K562 (cell line): ENCODE measurements at regions not wholly inside any gene's neighbourhood (a gene's known extent, or its start where the extent isn't known, plus 50 kb on each side); places are given as distances from the start of the nearest gene placed in this dataset.

Source experiments
- CBFA2T2 ChIP-seq: fragments of 450-650 bp; conservative IDR thresholded peaks from 2 replicates; pipeline ENCODE4 v1.6.1; 2017; ENCODE audit warnings: mild to moderate bottlenecking
- CBFA2T3 ChIP-seq: fragments of 450-650 bp; IDR thresholded peaks from 2 replicates; pipeline ENCODE4 v1.6.1; 2017
- CTBP1 ChIP-seq: fragments of 450-650 bp; IDR thresholded peaks from 2 replicates; pipeline ENCODE4 v1.6.1; 2016; ENCODE audit warnings: borderline replicate concordance
- EZH2 ChIP-seq: IDR thresholded peaks from 2 replicates; pipeline ENCODE4 v1.6.1; 2012; ENCODE audit warnings: low read depth, mild to moderate bottlenecking, inconsistent platforms, low read length, borderline replicate concordance
- FIP1L1 ChIP-seq: fragments of 200-400 bp; formaldehyde crosslinking; IDR thresholded peaks from 2 replicates; pipeline ENCODE4 v1.6.1; 2018; ENCODE audit warnings: mild to moderate bottlenecking, low read depth, low read length; ENCODE audit not compliant: poor library complexity, severe bottlenecking
- HDAC8 ChIP-seq: fragments of 450-650 bp; IDR thresholded peaks from 2 replicates; pipeline ENCODE4 v1.6.1; 2016; ENCODE audit warnings: mild to moderate bottlenecking, missing genetic modification characterization, moderate library complexity, missing compliant biosample characterization
- HOXB6 ChIP-seq: fragments of 250-450 bp; sonication (Bioruptor Pico); IDR thresholded peaks from 2 replicates; pipeline ENCODE4 v1.5.1; 2022; ENCODE audit warnings: mild to moderate bottlenecking, borderline replicate concordance
- MCM2 ChIP-seq: fragments of 450-650 bp; IDR thresholded peaks from 2 replicates; pipeline ENCODE4 v1.6.1; 2017; ENCODE audit warnings: low read depth, mild to moderate bottlenecking
- NFIX ChIP-seq: fragments of 250-450 bp; sonication (Bioruptor Pico); IDR thresholded peaks from 2 replicates; pipeline ENCODE4 v1.4.0; 2020; ENCODE audit warnings: low read depth, mild to moderate bottlenecking, moderate library complexity
- RBM39 ChIP-seq: fragments of 200-400 bp; formaldehyde crosslinking; optimal IDR thresholded peaks from 2 replicates; pipeline ENCODE3; 2018; ENCODE audit warnings: low read depth, low read length
- SIN3B ChIP-seq: fragments of 450-650 bp; IDR thresholded peaks from 2 replicates; pipeline ENCODE4 v1.6.1; 2017; ENCODE audit warnings: low read depth, mild to moderate bottlenecking, moderate library complexity
- ZNF175 ChIP-seq: fragments of 200-800 bp; sonication (Bioruptor generic); IDR thresholded peaks from 2 replicates; pipeline ENCODE4 v1.6.1; 2016; ENCODE audit warnings: low read depth, mild to moderate bottlenecking, missing genetic modification characterization, missing compliant biosample characterization
- ZNF311 ChIP-seq: fragments of 250-450 bp; sonication (Bioruptor Pico); IDR thresholded peaks from 2 replicates; pipeline ENCODE4 v1.4.0; 2020; ENCODE audit warnings: mild to moderate bottlenecking, moderate library complexity
- ZNF431 ChIP-seq: sonication (generic); formaldehyde crosslinking; IDR thresholded peaks from 2 replicates; pipeline ENCODE4 v1.8.0; 2022; ENCODE audit warnings: mild to moderate bottlenecking, missing genetic modification reagents
- ZNF830 ChIP-seq: fragments of 250-450 bp; sonication (Bioruptor Pico); IDR thresholded peaks from 2 replicates; pipeline ENCODE4 v1.5.0; 2021; ENCODE audit warnings: mild to moderate bottlenecking
- TF ChIP-seq, protein P1 (sequence below), 2 experiments: fragments of 150-350 bp in 1 of 2; IDR thresholded peaks; 2 replicates each; pipeline ENCODE4 v1.6.1; 2012 to 2016; ENCODE audit warnings: low read depth in 2 of 2, low read length in 2 of 2, mild to moderate bottlenecking in 1 of 2, moderate library complexity in 1 of 2
- TF ChIP-seq, protein P2 (sequence below), 2 experiments: fragments of 450-650 bp; IDR thresholded peaks; 2 replicates each; pipeline ENCODE4 v1.6.1; 2016
- TF ChIP-seq, protein P3 (sequence below): fragments of 450-650 bp; IDR thresholded peaks from 2 replicates; pipeline ENCODE4 v1.6.1; 2017; ENCODE audit warnings: antibody characterized with exemption, mild to moderate bottlenecking
- TF ChIP-seq, protein P4 (sequence below): fragments of 200-800 bp; sonication (Bioruptor generic); IDR thresholded peaks from 2 replicates; pipeline ENCODE4 v1.6.1; 2017; ENCODE audit warnings: missing genetic modification characterization, missing compliant biosample characterization

- TF ChIP-seq NFIX (CRISPR knock-in tag) (no peak), ZNF311 (CRISPR knock-in tag) (peak; percentile 42; the same call in 1 of the 2 replicates), HDAC8 (tag) (no peak), SIN3B (no peak), CTBP1 (peak; percentile 89), ZNF830 (no peak), RBM39 (no peak), CBFA2T2 (peak; percentile 96), EZH2 (no peak), MCM2 (no peak), CBFA2T3 (peak; percentile 98), HOXB6 (CRISPR knock-in tag) (no peak), ZNF175 (CRISPR knock-in tag) (no peak), ZNF431 (CRISPR knock-in tag) (no peak), FIP1L1 (no peak)
- TF ChIP-seq, protein P1, sequence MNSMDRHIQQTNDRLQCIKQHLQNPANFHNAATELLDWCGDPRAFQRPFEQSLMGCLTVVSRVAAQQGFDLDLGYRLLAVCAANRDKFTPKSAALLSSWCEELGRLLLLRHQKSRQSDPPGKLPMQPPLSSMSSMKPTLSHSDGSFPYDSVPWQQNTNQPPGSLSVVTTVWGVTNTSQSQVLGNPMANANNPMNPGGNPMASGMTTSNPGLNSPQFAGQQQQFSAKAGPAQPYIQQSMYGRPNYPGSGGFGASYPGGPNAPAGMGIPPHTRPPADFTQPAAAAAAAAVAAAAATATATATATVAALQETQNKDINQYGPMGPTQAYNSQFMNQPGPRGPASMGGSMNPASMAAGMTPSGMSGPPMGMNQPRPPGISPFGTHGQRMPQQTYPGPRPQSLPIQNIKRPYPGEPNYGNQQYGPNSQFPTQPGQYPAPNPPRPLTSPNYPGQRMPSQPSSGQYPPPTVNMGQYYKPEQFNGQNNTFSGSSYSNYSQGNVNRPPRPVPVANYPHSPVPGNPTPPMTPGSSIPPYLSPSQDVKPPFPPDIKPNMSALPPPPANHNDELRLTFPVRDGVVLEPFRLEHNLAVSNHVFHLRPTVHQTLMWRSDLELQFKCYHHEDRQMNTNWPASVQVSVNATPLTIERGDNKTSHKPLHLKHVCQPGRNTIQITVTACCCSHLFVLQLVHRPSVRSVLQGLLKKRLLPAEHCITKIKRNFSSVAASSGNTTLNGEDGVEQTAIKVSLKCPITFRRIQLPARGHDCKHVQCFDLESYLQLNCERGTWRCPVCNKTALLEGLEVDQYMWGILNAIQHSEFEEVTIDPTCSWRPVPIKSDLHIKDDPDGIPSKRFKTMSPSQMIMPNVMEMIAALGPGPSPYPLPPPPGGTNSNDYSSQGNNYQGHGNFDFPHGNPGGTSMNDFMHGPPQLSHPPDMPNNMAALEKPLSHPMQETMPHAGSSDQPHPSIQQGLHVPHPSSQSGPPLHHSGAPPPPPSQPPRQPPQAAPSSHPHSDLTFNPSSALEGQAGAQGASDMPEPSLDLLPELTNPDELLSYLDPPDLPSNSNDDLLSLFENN (IDR thresholded peaks at IDR 0.05; ENCODE audit: low read depth in 2 of 2, low read length in 2 of 2), result peak in 1 of 2 experiments; percentile 96; a peak in 2 of 4 replicates
- TF ChIP-seq, protein P2, sequence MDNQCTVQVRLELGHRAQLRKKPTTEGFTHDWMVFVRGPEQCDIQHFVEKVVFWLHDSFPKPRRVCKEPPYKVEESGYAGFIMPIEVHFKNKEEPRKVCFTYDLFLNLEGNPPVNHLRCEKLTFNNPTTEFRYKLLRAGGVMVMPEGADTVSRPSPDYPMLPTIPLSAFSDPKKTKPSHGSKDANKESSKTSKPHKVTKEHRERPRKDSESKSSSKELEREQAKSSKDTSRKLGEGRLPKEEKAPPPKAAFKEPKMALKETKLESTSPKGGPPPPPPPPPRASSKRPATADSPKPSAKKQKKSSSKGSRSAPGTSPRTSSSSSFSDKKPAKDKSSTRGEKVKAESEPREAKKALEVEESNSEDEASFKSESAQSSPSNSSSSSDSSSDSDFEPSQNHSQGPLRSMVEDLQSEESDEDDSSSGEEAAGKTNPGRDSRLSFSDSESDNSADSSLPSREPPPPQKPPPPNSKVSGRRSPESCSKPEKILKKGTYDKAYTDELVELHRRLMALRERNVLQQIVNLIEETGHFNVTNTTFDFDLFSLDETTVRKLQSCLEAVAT (IDR thresholded peaks at IDR 0.05), result peak in 1 of 2 experiments; percentile 96; a peak in 2 of 4 replicates
- TF ChIP-seq, protein P3, sequence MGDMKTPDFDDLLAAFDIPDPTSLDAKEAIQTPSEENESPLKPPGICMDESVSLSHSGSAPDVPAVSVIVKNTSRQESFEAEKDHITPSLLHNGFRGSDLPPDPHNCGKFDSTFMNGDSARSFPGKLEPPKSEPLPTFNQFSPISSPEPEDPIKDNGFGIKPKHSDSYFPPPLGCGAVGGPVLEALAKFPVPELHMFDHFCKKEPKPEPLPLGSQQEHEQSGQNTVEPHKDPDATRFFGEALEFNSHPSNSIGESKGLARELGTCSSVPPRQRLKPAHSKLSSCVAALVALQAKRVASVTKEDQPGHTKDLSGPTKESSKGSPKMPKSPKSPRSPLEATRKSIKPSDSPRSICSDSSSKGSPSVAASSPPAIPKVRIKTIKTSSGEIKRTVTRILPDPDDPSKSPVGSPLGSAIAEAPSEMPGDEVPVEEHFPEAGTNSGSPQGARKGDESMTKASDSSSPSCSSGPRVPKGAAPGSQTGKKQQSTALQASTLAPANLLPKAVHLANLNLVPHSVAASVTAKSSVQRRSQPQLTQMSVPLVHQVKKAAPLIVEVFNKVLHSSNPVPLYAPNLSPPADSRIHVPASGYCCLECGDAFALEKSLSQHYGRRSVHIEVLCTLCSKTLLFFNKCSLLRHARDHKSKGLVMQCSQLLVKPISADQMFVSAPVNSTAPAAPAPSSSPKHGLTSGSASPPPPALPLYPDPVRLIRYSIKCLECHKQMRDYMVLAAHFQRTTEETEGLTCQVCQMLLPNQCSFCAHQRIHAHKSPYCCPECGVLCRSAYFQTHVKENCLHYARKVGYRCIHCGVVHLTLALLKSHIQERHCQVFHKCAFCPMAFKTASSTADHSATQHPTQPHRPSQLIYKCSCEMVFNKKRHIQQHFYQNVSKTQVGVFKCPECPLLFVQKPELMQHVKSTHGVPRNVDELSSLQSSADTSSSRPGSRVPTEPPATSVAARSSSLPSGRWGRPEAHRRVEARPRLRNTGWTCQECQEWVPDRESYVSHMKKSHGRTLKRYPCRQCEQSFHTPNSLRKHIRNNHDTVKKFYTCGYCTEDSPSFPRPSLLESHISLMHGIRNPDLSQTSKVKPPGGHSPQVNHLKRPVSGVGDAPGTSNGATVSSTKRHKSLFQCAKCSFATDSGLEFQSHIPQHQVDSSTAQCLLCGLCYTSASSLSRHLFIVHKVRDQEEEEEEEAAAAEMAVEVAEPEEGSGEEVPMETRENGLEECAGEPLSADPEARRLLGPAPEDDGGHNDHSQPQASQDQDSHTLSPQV, result 0 out of 2 replicates have a peak, but pooled peaks have one; percentile 10
- TF ChIP-seq, protein P4, sequence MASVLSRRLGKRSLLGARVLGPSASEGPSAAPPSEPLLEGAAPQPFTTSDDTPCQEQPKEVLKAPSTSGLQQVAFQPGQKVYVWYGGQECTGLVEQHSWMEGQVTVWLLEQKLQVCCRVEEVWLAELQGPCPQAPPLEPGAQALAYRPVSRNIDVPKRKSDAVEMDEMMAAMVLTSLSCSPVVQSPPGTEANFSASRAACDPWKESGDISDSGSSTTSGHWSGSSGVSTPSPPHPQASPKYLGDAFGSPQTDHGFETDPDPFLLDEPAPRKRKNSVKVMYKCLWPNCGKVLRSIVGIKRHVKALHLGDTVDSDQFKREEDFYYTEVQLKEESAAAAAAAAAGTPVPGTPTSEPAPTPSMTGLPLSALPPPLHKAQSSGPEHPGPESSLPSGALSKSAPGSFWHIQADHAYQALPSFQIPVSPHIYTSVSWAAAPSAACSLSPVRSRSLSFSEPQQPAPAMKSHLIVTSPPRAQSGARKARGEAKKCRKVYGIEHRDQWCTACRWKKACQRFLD (CRISPR knock-in tag), result peak; percentile 48; the same call in 1 of the 2 replicates
Measured at GRCh38 chr13:99053636-99054233, 75.9 kb upstream of the DOCK9 start (continued).
